ENCODE measurements at regions not wholly inside any gene's neighbourhood (a gene's known extent, or its start where the extent isn't known, plus 50 kb on each side); places are given as distances from the start of the nearest gene placed in this dataset.

- Mint-ChIP-seq H3K27me3 (ENCODE audit: low read depth) (peaks cover 2% of the 10 kb centered on the region; the same call in 1 of the 2 replicates), H3K4me3 (no peak overlapping the region), H3K27ac (no peak overlapping the region), H3K9me3 (no peaks in the 10 kb centered on the region), H3K36me3 (ENCODE audit: insufficient read depth in 1 of 3, low read depth in 3 of 3) (no peaks in the 10 kb centered on the region), H3K4me1 (peaks cover 12 to 18% of the 10 kb centered on the region in 2 experiments)
- Histone ChIP-seq H2BK15ac (ENCODE audit: low read depth, low read length) (no peak overlapping the region), H3K4ac (ENCODE audit: low read depth, low read length) (no peak overlapping the region), H3K9me3 (ENCODE audit: control insufficient read depth, low read depth, low read length) (no peaks in the 10 kb centered on the region), H2BK20ac (ENCODE audit: low read depth, low read length, poor library complexity, severe bottlenecking) (no peak overlapping the region), H3K79me2 (ENCODE audit: insufficient read depth, low read length) (no peaks in the 10 kb centered on the region), H3K9ac (ENCODE audit: extremely low read depth, insufficient read length, low read length) (no peak overlapping the region), H3K56ac (ENCODE audit: insufficient read length, low read depth, low read length) (no peak overlapping the region), H2AFZ (ENCODE audit: low read length) (no peak overlapping the region), H2BK120ac (ENCODE audit: low read depth, low read length, poor library complexity, severe bottlenecking) (no peak overlapping the region), H4K8ac (replicated peaks; ENCODE audit: insufficient read length, low read depth, low read length) (no peak overlapping the region), H3K79me1 (ENCODE audit: insufficient read depth, low read depth, low read length, poor library complexity, severe bottlenecking) (no peaks in the 10 kb centered on the region), H2BK5ac (ENCODE audit: insufficient read length, low read length) (no peak overlapping the region), H2BK12ac (ENCODE audit: insufficient read length, low read depth, low read length) (no peak overlapping the region), H2AK5ac (ENCODE audit: insufficient read length, low read length) (no peak overlapping the region), H3T11ph (ENCODE audit: low read length) (no peak overlapping the region), H3K4me2 (ENCODE audit: insufficient read depth, insufficient read length, low read length) (no peak overlapping the region), H3K18ac (ENCODE audit: insufficient read length, low read depth, low read length) (no peak overlapping the region), H4K20me1 (ENCODE audit: control insufficient read depth, insufficient read depth, insufficient read length) (no peaks in the 10 kb centered on the region), H3K23ac (ENCODE audit: insufficient read length, low read depth, low read length) (no peak overlapping the region), H3K27ac (ENCODE audit: insufficient read length, low read depth, low read length) (no peak overlapping the region), H4K91ac (ENCODE audit: insufficient read length, low read depth, low read length) (no peak overlapping the region), H3K4me1 (ENCODE audit: insufficient read depth, low read length) (peaks cover 9% of the 10 kb centered on the region; the same call in 1 of the 2 replicates), H3K27me3 (ENCODE audit: insufficient read depth, low read length) (no peaks in the 10 kb centered on the region), H3K14ac (ENCODE audit: insufficient read depth, low read length) (no peak overlapping the region), H3K23me2 (ENCODE audit: insufficient read length, low read depth, low read length, poor library complexity, severe bottlenecking) (no peaks in the 10 kb centered on the region), H4K5ac (ENCODE audit: insufficient read length, low read depth, low read length) (no peak overlapping the region)
- WGBS (ENCODE audit: extremely low coverage, insufficient read length, low lambda C conversion rate): no CpG with 5 or more reads among the region's 3 CpGs
- no peak for DNase-seq
- no peak for TF ChIP-seq CTCF (conservative IDR thresholded peaks at IDR 0.05)
These were observed 59.4 kb upstream of the LIMCH1 start for GRCh38 chr4:41478518-41478917.
